HEK293 (cell line): ENCODE measurements at regions not wholly inside any gene's neighbourhood (a gene's known extent, or its start where the extent isn't known, plus 50 kb on each side); places are given as distances from the start of the nearest gene placed in this dataset.

Source experiments
- TF ChIP-seq, protein P1 (sequence below): fragments of 450-650 bp; formaldehyde crosslinking; IDR thresholded peaks from 2 replicates; pipeline ENCODE4 v1.5.1; 2016; ENCODE audit warnings: missing biosample characterization, missing genetic modification characterization

DNA sequence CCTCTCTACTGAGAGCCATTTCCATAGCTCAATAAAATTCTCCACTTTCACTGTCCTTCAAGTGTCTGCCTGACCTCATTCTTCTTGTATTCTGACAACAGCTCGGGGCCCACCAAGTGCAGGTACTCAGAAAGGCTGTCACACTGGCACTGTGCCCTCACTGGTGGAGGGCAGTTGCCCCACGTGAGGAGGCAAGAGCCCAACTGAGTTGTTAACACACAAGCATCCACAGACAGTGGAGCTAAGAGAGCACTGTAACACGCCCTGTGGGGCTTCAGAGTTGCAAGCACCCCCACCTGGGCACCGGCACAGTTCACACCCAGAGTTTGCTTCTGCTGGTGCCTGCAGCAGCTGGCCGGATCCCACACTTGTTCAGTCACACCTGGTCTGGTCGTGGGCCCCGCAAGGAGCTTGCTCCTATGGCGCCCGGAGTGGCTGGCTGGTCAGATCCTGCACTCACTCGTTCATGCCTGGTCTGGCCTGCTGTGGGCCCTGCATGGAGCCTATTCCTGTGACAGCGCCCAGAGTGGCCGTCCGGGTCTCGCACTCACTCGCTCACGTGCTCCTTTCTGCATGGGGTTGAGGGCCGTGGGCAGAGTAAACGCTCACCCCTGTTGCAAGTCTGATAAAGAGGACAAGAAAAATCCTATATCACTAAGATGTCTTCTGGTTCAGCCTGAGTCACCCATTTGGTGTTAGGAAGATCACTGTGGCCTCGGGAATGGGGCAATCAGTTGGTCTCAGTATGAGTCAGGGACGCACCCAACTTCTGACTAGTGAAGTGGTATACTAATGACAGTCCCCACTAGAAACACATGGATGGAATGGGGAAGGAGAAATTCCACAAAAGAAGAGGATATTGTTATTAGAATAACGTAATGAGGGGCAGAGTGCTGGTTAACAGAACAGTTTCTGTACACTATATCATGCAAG, 87.0 kb upstream of the CCNH start (continued):
- TF ChIP-seq, protein P1, sequence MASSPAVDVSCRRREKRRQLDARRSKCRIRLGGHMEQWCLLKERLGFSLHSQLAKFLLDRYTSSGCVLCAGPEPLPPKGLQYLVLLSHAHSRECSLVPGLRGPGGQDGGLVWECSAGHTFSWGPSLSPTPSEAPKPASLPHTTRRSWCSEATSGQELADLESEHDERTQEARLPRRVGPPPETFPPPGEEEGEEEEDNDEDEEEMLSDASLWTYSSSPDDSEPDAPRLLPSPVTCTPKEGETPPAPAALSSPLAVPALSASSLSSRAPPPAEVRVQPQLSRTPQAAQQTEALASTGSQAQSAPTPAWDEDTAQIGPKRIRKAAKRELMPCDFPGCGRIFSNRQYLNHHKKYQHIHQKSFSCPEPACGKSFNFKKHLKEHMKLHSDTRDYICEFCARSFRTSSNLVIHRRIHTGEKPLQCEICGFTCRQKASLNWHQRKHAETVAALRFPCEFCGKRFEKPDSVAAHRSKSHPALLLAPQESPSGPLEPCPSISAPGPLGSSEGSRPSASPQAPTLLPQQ (tag by site-specific recombination), result no peak; the same call in 1 of the 2 replicates
